Thyroid gland (tissue), 4 donors: ENCODE measurements at regions not wholly inside any gene's neighbourhood (a gene's known extent, or its start where the extent isn't known, plus 50 kb on each side); places are given as distances from the start of the nearest gene placed in this dataset.

Experiments
- POLR2A ChIP-seq, 2 donors: fragments of 450-650 bp; IDR thresholded peaks; one replicate each; pipeline ENCODE4 v1.6.1; 2017; ENCODE audit warnings: antibody characterized with exemption in 2 of 2, mild to moderate bottlenecking in 2 of 2, moderate library complexity in 1 of 2
- TF ChIP-seq, protein P1 (sequence below), 6 experiments: fragments of 200-600 bp in 3 of 6; fragments of 450-650 bp in 3 of 6; sonication (generic) in 3 of 6; IDR thresholded peaks; one replicate each; pipeline ENCODE4 v1.5.1; 2016 to 2019; ENCODE audit warnings: antibody characterized with exemption in 6 of 6, mild to moderate bottlenecking in 2 of 6, inconsistent platforms in 1 of 6, moderate library complexity in 1 of 6

DNA sequence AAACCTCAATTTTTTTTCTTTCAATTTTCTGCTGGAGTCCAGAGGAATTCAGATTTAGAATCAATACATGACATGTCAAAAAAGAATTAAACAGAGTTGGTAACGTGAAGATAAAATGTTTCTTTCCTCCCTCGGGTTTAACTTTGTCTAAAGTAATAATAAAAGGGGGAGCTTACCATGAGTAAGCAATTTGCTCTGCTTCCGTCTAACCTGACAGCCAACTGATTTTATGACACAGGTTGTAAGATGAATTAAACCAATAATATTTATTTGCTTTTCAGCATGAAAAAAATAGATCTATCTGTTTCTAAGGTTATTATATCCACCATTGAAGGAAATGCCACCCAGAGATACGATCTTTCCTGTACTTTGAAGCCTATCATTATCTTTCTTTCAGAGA is 352.6 kb downstream of the OSTF1 start:
- TF ChIP-seq, protein P1, sequence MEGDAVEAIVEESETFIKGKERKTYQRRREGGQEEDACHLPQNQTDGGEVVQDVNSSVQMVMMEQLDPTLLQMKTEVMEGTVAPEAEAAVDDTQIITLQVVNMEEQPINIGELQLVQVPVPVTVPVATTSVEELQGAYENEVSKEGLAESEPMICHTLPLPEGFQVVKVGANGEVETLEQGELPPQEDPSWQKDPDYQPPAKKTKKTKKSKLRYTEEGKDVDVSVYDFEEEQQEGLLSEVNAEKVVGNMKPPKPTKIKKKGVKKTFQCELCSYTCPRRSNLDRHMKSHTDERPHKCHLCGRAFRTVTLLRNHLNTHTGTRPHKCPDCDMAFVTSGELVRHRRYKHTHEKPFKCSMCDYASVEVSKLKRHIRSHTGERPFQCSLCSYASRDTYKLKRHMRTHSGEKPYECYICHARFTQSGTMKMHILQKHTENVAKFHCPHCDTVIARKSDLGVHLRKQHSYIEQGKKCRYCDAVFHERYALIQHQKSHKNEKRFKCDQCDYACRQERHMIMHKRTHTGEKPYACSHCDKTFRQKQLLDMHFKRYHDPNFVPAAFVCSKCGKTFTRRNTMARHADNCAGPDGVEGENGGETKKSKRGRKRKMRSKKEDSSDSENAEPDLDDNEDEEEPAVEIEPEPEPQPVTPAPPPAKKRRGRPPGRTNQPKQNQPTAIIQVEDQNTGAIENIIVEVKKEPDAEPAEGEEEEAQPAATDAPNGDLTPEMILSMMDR (IDR thresholded peaks at IDR 0.05), result no peak
- no peak for TF ChIP-seq POLR2A (IDR thresholded peaks at IDR 0.05)
